ACC112 (cell line): ENCODE measurements at regions not wholly inside any gene's neighbourhood (a gene's known extent, or its start where the extent isn't known, plus 50 kb on each side); places are given as distances from the start of the nearest gene placed in this dataset.
A peak's percentile ranks its signal among the peaks of the same experiment; 100 is the strongest.
"Not testable (repeated sequence)": the region's sequence is repeated elsewhere in the genome, so short reads cannot be mapped to it uniquely, and the experiment has no call there.

Source experiments
- H2AFZ ChIP-seq: fragments of 200-600 bp; sonication (generic); one replicate; pipeline ENCODE4 v1.6.0; 2017; ENCODE audit warnings: antibody characterized with exemption, low read length; ENCODE audit not compliant: unreplicated experiment
- H3K27ac ChIP-seq: fragments of 200-600 bp; sonication (generic); 2 replicates; pipeline ENCODE4 v1.5.1; 2014; ENCODE audit warnings: low read depth, mild to moderate bottlenecking, antibody characterized with exemption, low read length, moderate library complexity
- H3K27me3 ChIP-seq: fragments of 200-600 bp; sonication (generic); 2 replicates; pipeline ENCODE4 v1.6.1; 2014; ENCODE audit warnings: mild to moderate bottlenecking, antibody characterized with exemption, low read length, moderate library complexity, mixed read lengths; ENCODE audit not compliant: insufficient read depth
- H3K36me3 ChIP-seq: fragments of 200-600 bp; sonication (generic); 2 replicates; pipeline ENCODE4 v1.6.1; 2016; ENCODE audit warnings: mild to moderate bottlenecking, antibody characterized with exemption, low read length, moderate library complexity, mixed read lengths; ENCODE audit not compliant: insufficient read depth
- H3K4me1 ChIP-seq: fragments of 200-600 bp; sonication (generic); one replicate; pipeline ENCODE4 v1.6.1; 2016; ENCODE audit warnings: low read length, mixed read lengths; ENCODE audit not compliant: insufficient read depth, unreplicated experiment, control insufficient read depth
- H3K4me3 ChIP-seq: fragments of 200-600 bp; sonication (generic); 2 replicates; pipeline ENCODE4 v1.5.1; 2014; ENCODE audit warnings: mild to moderate bottlenecking, low read depth, low read length
- H3K79me2 ChIP-seq: fragments of 200-600 bp; sonication (generic); one replicate; pipeline ENCODE4 v1.6.0; 2016; ENCODE audit warnings: low read length; ENCODE audit not compliant: control insufficient read depth, unreplicated experiment, insufficient read depth

GRCh38 chr1:161454865-161455707 lies 50.2 kb upstream of the FCGR2A start:
- not testable (repeated sequence) for H3K4me1 ChIP-seq, H3K27me3 ChIP-seq, H3K36me3 ChIP-seq, H3K27ac ChIP-seq, H3K79me2 ChIP-seq, H2AFZ ChIP-seq, H3K4me3 ChIP-seq

- not testable (repeated sequence) for H3K27ac ChIP-seq, H3K36me3 ChIP-seq, H2AFZ ChIP-seq, H3K27me3 ChIP-seq, H3K4me1 ChIP-seq, H3K4me3 ChIP-seq, H3K79me2 ChIP-seq
Measured at GRCh38 chr1:161453950-161454864, 51.0 kb upstream of the FCGR2A start.

GRCh38 chr1:161451698-161452348 lies 53.4 kb upstream of the FCGR2A start:
- not testable (repeated sequence) for H3K36me3 ChIP-seq, H3K79me2 ChIP-seq, H3K4me1 ChIP-seq, H3K4me3 ChIP-seq, H3K27me3 ChIP-seq, H3K27ac ChIP-seq, H2AFZ ChIP-seq

GRCh38 chr1:161447760-161448332 lies 57.4 kb upstream of the FCGR2A start:
- H3K27me3 ChIP-seq, H2AFZ ChIP-seq, H3K27ac ChIP-seq, H3K4me1 ChIP-seq, H3K4me3 ChIP-seq, H3K79me2 ChIP-seq, H3K36me3 ChIP-seq: not testable (repeated sequence)

GRCh38 chr1:161447040-161447759 lies 58.1 kb upstream of the FCGR2A start:
- not testable (repeated sequence) for H3K27me3 ChIP-seq, H3K4me1 ChIP-seq, H3K27ac ChIP-seq, H3K79me2 ChIP-seq, H3K36me3 ChIP-seq, H3K4me3 ChIP-seq, H2AFZ ChIP-seq

GRCh38 chr1:161444725-161445124 lies 60.5 kb upstream of the FCGR2A start:
- not testable (repeated sequence) for H3K27me3 ChIP-seq, H3K4me1 ChIP-seq, H2AFZ ChIP-seq, H3K36me3 ChIP-seq, H3K79me2 ChIP-seq, H3K4me3 ChIP-seq, H3K27ac ChIP-seq

GRCh38 chr1:161444255-161444654 lies 61.0 kb upstream of the FCGR2A start:
- H2AFZ ChIP-seq, H3K4me1 ChIP-seq, H3K79me2 ChIP-seq, H3K4me3 ChIP-seq, H3K36me3 ChIP-seq, H3K27me3 ChIP-seq, H3K27ac ChIP-seq: not testable (repeated sequence)

GRCh38 chr1:161440312-161440894 lies 64.9 kb upstream of the FCGR2A start:
- peaks cover 24% of the 10 kb centered on the region for H3K27me3 ChIP-seq
- H3K79me2 ChIP-seq, result no peaks in the 10 kb centered on the region
- peak overlapping the region; percentile 42; the same call in 1 of the 2 replicates for H3K27ac ChIP-seq
- H3K4me3 ChIP-seq, result peak overlapping the region; percentile 74
- H2AFZ ChIP-seq, result peak overlapping the region; percentile 84
- peaks cover 5% of the 10 kb centered on the region for H3K4me1 ChIP-seq
- H3K36me3 ChIP-seq, result no peaks in the 10 kb centered on the region

GRCh38 chr1:161439280-161440232 lies 65.7 kb upstream of the FCGR2A start:
- H2AFZ ChIP-seq, result peak overlapping the region; percentile 53
- H3K4me1 ChIP-seq, result peaks cover 5% of the 10 kb centered on the region
- peak overlapping the region; percentile 74 for H3K4me3 ChIP-seq
- H3K27ac ChIP-seq, result no peak overlapping the region
- peaks cover 24% of the 10 kb centered on the region for H3K27me3 ChIP-seq
- no peaks in the 10 kb centered on the region for H3K36me3 ChIP-seq
- no peaks in the 10 kb centered on the region for H3K79me2 ChIP-seq
